HepG2 (cell line): ENCODE measurements at regions not wholly inside any gene's neighbourhood (a gene's known extent, or its start where the extent isn't known, plus 50 kb on each side); places are given as distances from the start of the nearest gene placed in this dataset.

Experiments
- ATAC-seq: fragments of 200-7000 bp; cut with Tn5 transposase; 3 replicates; pipeline ENCODE4 v1.9.1; 2020; ENCODE audit warnings: mild to moderate bottlenecking, moderate library complexity
- BruUV-seq: library from RNA; stranded (reverse); fragments of 400-500 nt; replicated peaks from 2 replicates; lab custom pipeline; 2021; lab: Mats Ljungman, UMichigan
- CTCF ChIA-PET: fragments of 300-600 bp; formaldehyde crosslinking; extraction: SDS; loops from one replicate; lab custom pipeline; 2021; ENCODE audit warnings: low total read pairs, inconsistent platforms, low intra/inter-chr PET ratio; lab: Yijun Ruan, JAX
- POLR2A ChIA-PET: fragments of 350-600 bp; sonication (Branson Sonifier 250); formaldehyde crosslinking; loops from one replicate; lab custom pipeline; 2020; ENCODE audit warnings: antibody characterized with exemption, inconsistent platforms; lab: Yijun Ruan, JAX
- DNase-seq: peaks from one replicate; pipeline ENCODE4 v3.0.0-alpha.2; 2015; ENCODE audit warnings: low spot score
- FAIRE-seq: peaks from 3 replicates; lab custom pipeline; 2011; peaks lifted over from hg19 to GRCh38; lab: Jason Lieb, UNC
- H2AFZ ChIP-seq: one replicate; pipeline ENCODE4 v1.6.1; 2011; ENCODE audit warnings: low read length, inconsistent platforms
- H3K27ac ChIP-seq: fragments of 300-600 bp; 3 replicates; pipeline ENCODE4 v1.8.0; 2011; ENCODE audit warnings: mixed run types, mild to moderate bottlenecking, mixed read lengths, low read length, inconsistent platforms; ENCODE audit not compliant: insufficient read depth; ENCODE audit errors: extremely low read length
- H3K27me3 ChIP-seq, 2 experiments: fragments of 200-600 bp in 1 of 2; 2 replicates in 1 of 2; 3 replicates in 1 of 2; pipeline versions ENCODE4 v1.6.0 to v1.8.0; 2011; ENCODE audit warnings: low read length in 2 of 2, mild to moderate bottlenecking in 2 of 2, moderate library complexity in 2 of 2, inconsistent platforms in 1 of 2; ENCODE audit not compliant: insufficient read depth in 2 of 2, control insufficient read depth in 1 of 2
- H3K36me3 ChIP-seq, 2 experiments: fragments of 200-600 bp in 1 of 2; replicated peaks in 1 of 2; 2 replicates in 1 of 2; 3 replicates in 1 of 2; pipeline versions ENCODE4 v1.5.1 to v1.8.0; 2011; ENCODE audit warnings: low read length in 2 of 2, inconsistent platforms in 1 of 2; ENCODE audit not compliant: insufficient read depth in 2 of 2, control insufficient read depth in 1 of 2
- H3K4me1 ChIP-seq: 2 replicates; pipeline ENCODE4 v1.5.1; 2012; ENCODE audit warnings: low read length, inconsistent platforms; ENCODE audit not compliant: insufficient read depth
- H3K4me2 ChIP-seq: 2 replicates; pipeline ENCODE4 v1.6.0; 2011; ENCODE audit warnings: low read depth, low read length, inconsistent platforms
- H3K4me3 ChIP-seq, 3 experiments: fragments of 200-600 bp in 1 of 3; sonication (generic), shearing (Covaris generic) in 1 of 3; replicated peaks in 1 of 3; 2 replicates each; pipeline ENCODE4 v1.5.1; 2011 to 2016; ENCODE audit warnings: low read length in 3 of 3, inconsistent platforms in 2 of 3, low read depth in 2 of 3, mild to moderate bottlenecking in 2 of 3, control low read depth in 1 of 3, mixed read lengths in 1 of 3; ENCODE audit not compliant: insufficient read depth in 1 of 3
- H3K79me2 ChIP-seq: one replicate; pipeline ENCODE4 v1.6.1; 2011; ENCODE audit warnings: low read length, inconsistent platforms; ENCODE audit not compliant: insufficient read depth
- H3K9ac ChIP-seq: 2 replicates; pipeline ENCODE4 v1.6.0; 2011; ENCODE audit warnings: mild to moderate bottlenecking, low read depth, low read length, inconsistent platforms; ENCODE audit not compliant: insufficient read depth
- H3K9me3 ChIP-seq: 2 replicates; pipeline ENCODE4 v1.5.1; 2012; ENCODE audit warnings: mild to moderate bottlenecking, low read length
- H4K20me1 ChIP-seq: 2 replicates; pipeline ENCODE4 v1.6.0; 2011; ENCODE audit warnings: inconsistent platforms, mild to moderate bottlenecking, low read length, moderate library complexity; ENCODE audit not compliant: insufficient read depth
- ADNP ChIP-seq: sonication (generic); formaldehyde crosslinking; IDR thresholded peaks from 2 replicates; pipeline ENCODE4 v1.4.0; 2020; ENCODE audit warnings: missing genetic modification reagents
- ATM ChIP-seq: fragments of 450-650 bp; IDR thresholded peaks from 2 replicates; pipeline ENCODE4 v1.7.1; 2017; ENCODE audit warnings: mild to moderate bottlenecking, borderline replicate concordance
- GATAD1 ChIP-seq: IDR thresholded peaks from 2 replicates; pipeline ENCODE4 v1.6.1; 2016; ENCODE audit warnings: missing genetic modification reagents, missing compliant biosample characterization
- NBN ChIP-seq: fragments of 450-650 bp; conservative IDR thresholded peaks from 2 replicates; pipeline ENCODE4 v1.6.1; 2017
- NR2C2 ChIP-seq: sonication (generic); formaldehyde crosslinking; IDR thresholded peaks from 2 replicates; pipeline ENCODE4 v1.4.0; 2020; ENCODE audit warnings: missing genetic modification reagents, mild to moderate bottlenecking, moderate library complexity, borderline replicate concordance
- SP5 ChIP-seq: IDR thresholded peaks from 2 replicates; pipeline ENCODE4 v1.6.1; 2016; ENCODE audit warnings: low read depth, borderline replicate concordance
- ZBTB1 ChIP-seq: sonication (generic); formaldehyde crosslinking; IDR thresholded peaks from 2 replicates; pipeline ENCODE4 v1.4.0; 2020; ENCODE audit warnings: missing genetic modification reagents, borderline replicate concordance
- ZNF780A ChIP-seq: sonication (generic); formaldehyde crosslinking; IDR thresholded peaks from 2 replicates; pipeline ENCODE4 v1.8.0; 2022; ENCODE audit warnings: mild to moderate bottlenecking, missing genetic modification reagents, moderate library complexity
- ZNF891 ChIP-seq: sonication (generic); formaldehyde crosslinking; IDR thresholded peaks from 2 replicates; pipeline ENCODE4 v1.5.0; 2020; ENCODE audit warnings: mild to moderate bottlenecking, missing genetic modification reagents
- WGBS: methylation state at CpG from one replicate; pipeline ENCODE4 v1.1.6; 2017; ENCODE audit warnings: low lambda C conversion rate; 5-methylcytosine and 5-hydroxymethylcytosine counted together
- in situ Hi-C: cut with HindIII; loops from 2 replicates; pipeline ENCODE4 v1.10.0; 2017; ENCODE audit warnings: low pct_unique_long_range_greater_than_20kb; ENCODE audit not compliant: extremely low pct_ligation_motif_present
- intact Hi-C: fragments of 100-400 bp; cut with micrococcal nuclease; formaldehyde crosslinking; loops from one replicate; pipeline ENCODE4 v1.10.0; 2022; ENCODE audit not compliant: unreplicated experiment
- TF ChIP-seq, protein P1 (sequence below): fragments of 450-650 bp; IDR thresholded peaks from 2 replicates; pipeline ENCODE4 v1.6.1; 2016
- TF ChIP-seq, protein P2 (sequence below): IDR thresholded peaks from 2 replicates; pipeline ENCODE4 v1.6.1; 2016; ENCODE audit warnings: low read depth, control low read depth

DNA sequence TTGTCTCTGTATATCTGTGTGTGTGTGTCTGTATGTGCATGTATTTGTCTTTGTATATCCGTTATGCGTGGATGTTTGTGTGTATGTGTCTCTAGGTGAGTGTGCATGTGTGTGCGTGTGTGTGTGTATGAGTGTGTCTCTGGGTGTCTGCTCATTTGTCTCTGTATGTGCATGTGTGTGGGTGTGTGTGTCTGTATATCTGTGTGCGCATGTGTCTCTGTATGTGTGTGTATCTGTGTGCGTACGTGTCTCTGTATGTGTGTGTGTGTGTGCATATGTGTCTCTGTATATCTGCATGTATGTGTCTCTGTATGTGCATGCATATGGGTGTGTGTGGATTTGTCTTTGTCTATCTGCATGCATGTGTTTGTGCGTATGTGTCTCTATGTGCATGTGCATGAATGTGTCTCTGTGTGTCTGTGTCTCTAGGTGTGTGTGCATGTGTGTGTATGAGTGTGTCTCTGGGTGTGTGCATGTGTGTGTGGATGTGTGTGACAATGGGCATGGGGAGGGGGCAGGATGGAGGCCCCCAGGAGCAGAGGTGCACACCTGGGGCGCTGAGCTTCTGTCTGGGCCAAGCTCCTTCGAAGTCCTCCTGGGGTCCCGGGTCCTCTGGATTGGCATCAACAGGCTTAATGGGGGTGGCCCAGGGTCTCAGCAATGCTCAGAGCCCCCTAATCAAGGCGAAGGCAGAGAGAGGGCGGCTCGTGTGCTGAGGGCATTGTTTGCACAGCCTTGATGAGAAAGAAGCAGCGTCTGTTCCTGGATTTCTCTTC lies 373.4 kb upstream of the IRX4 start:
- Histone ChIP-seq H3K27ac (no peak overlapping the region), H3K9me3 (no peaks in the 10 kb centered on the region), H4K20me1 (no peaks in the 10 kb centered on the region), H2AFZ (no peak overlapping the region), H3K79me2 (no peaks in the 10 kb centered on the region), H3K9ac (no peak overlapping the region), H3K4me1 (no peaks in the 10 kb centered on the region), H3K4me3 (no peak overlapping the region), H3K4me2 (no peak overlapping the region), H3K36me3 (no peaks in the 10 kb centered on the region), H3K27me3 (peaks cover 0 to 31% of the 10 kb centered on the region in 2 experiments; a peak in 2 of 5 replicates)
- 19% methylated on average over 6 of the region's 14 CpGs for WGBS
- intact Hi-C loops = no loop called here
- in situ Hi-C loops = no loop called here
- no TSS peak for BruUV-seq
- ChIA-PET CTCF (no interaction called here), POLR2A (no interaction called here)
- DNase-seq (no peak), FAIRE-seq (no peak), ATAC-seq (no peak)
- TF ChIP-seq SP5 (CRISPR knock-in tag) (no peak), ZBTB1 (CRISPR knock-in tag) (no peak), NBN (0 out of 2 replicates have a peak, but pooled peaks have one; percentile 18), ATM (0 out of 2 replicates have a peak, but pooled peaks have one; percentile 4), ZNF891 (CRISPR knock-in tag) (no peak), GATAD1 (CRISPR knock-in tag) (no peak), ZNF780A (CRISPR knock-in tag) (no peak), NR2C2 (CRISPR knock-in tag) (no peak), ADNP (CRISPR knock-in tag) (no peak)
- TF ChIP-seq, protein P1, sequence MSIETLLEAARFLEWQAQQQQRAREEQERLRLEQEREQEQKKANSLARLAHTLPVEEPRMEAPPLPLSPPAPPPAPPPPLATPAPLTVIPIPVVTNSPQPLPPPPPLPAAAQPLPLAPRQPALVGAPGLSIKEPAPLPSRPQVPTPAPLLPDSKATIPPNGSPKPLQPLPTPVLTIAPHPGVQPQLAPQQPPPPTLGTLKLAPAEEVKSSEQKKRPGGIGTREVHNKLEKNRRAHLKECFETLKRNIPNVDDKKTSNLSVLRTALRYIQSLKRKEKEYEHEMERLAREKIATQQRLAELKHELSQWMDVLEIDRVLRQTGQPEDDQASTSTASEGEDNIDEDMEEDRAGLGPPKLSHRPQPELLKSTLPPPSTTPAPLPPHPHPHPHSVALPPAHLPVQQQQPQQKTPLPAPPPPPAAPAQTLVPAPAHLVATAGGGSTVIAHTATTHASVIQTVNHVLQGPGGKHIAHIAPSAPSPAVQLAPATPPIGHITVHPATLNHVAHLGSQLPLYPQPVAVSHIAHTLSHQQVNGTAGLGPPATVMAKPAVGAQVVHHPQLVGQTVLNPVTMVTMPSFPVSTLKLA = peak; percentile 63
- TF ChIP-seq, protein P2, sequence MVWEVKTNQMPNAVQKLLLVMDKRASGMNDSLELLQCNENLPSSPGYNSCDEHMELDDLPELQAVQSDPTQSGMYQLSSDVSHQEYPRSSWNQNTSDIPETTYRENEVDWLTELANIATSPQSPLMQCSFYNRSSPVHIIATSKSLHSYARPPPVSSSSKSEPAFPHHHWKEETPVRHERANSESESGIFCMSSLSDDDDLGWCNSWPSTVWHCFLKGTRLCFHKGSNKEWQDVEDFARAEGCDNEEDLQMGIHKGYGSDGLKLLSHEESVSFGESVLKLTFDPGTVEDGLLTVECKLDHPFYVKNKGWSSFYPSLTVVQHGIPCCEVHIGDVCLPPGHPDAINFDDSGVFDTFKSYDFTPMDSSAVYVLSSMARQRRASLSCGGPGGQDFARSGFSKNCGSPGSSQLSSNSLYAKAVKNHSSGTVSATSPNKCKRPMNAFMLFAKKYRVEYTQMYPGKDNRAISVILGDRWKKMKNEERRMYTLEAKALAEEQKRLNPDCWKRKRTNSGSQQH (CRISPR knock-in tag) = no peak
